HEK293 (cell line): ENCODE measurements at regions not wholly inside any gene's neighbourhood (a gene's known extent, or its start where the extent isn't known, plus 50 kb on each side); places are given as distances from the start of the nearest gene placed in this dataset.
A peak's percentile ranks its signal among the peaks of the same experiment; 100 is the strongest.

ENCODE experiments used
- CTCF ChIA-PET: fragments of 350-600 bp; formaldehyde crosslinking; extraction: SDS; loops from one replicate; lab custom pipeline; 2021; ENCODE audit warnings: antibody characterized with exemption; lab: Yijun Ruan, JAX
- POLR2A ChIA-PET: fragments of 300-600 bp; formaldehyde crosslinking; extraction: SDS; loops from one replicate; lab custom pipeline; 2020; ENCODE audit warnings: antibody characterized with exemption, inconsistent platforms; lab: Yijun Ruan, JAX
- H3K27ac ChIP-seq: fragments of 200-500 bp; sonication (Bioruptor generic); 2 replicates; pipeline ENCODE4 v1.5.1; 2014; ENCODE audit warnings: low read depth, low read length, control low read depth, inconsistent platforms; ENCODE audit errors: extremely low read depth
- H3K36me3 ChIP-seq, 2 experiments: fragments of 200-500 bp in 1 of 2; sonication (Bioruptor generic) in 1 of 2; 1 replicate in 1 of 2; 2 replicates in 1 of 2; pipeline ENCODE4 v1.5.1; 2014 to 2017; ENCODE audit warnings: inconsistent platforms in 2 of 2, low read length in 2 of 2; ENCODE audit not compliant: control insufficient read depth in 2 of 2, insufficient read depth in 1 of 2
- H3K4me1 ChIP-seq: fragments of 200-500 bp; sonication (Bioruptor generic); 2 replicates; pipeline ENCODE4 v1.5.1; 2014; ENCODE audit warnings: mild to moderate bottlenecking, low read length, inconsistent platforms; ENCODE audit not compliant: control insufficient read depth, insufficient read depth
- H3K4me3 ChIP-seq: 2 replicates; pipeline ENCODE4 v1.5.1; 2011; ENCODE audit warnings: low read depth, mild to moderate bottlenecking, control low read depth, low read length, moderate library complexity
- H3K9me3 ChIP-seq: fragments of 200-500 bp; sonication (Bioruptor generic); 2 replicates; pipeline ENCODE4 v1.5.1; 2014; ENCODE audit warnings: low read depth, low read length, inconsistent platforms; ENCODE audit not compliant: control insufficient read depth, insufficient read depth
- GFI1B ChIP-seq: fragments of 450-650 bp; formaldehyde crosslinking; IDR thresholded peaks from 2 replicates; pipeline ENCODE4 v1.5.1; 2016; ENCODE audit warnings: missing biosample characterization, missing genetic modification characterization
- GLIS1 ChIP-seq: fragments of 450-650 bp; formaldehyde crosslinking; IDR thresholded peaks from 2 replicates; pipeline ENCODE4 v1.5.1; 2016; ENCODE audit warnings: missing biosample characterization, missing genetic modification characterization
- IKZF3 ChIP-seq: fragments of 450-650 bp; IDR thresholded peaks from 2 replicates; pipeline ENCODE4 v1.5.0; 2018; ENCODE audit warnings: missing biosample characterization, mild to moderate bottlenecking, missing genetic modification characterization, moderate library complexity
- SP2 ChIP-seq: fragments of 450-650 bp; formaldehyde crosslinking; IDR thresholded peaks from 2 replicates; pipeline ENCODE4 v1.5.1; 2016; ENCODE audit warnings: missing biosample characterization, missing genetic modification characterization
- WT1 ChIP-seq: fragments of 450-650 bp; formaldehyde crosslinking; IDR thresholded peaks from 2 replicates; pipeline ENCODE4 v1.5.1; 2016; ENCODE audit warnings: missing biosample characterization, missing genetic modification characterization
- ZNF132 ChIP-seq: fragments of 450-650 bp; formaldehyde crosslinking; IDR thresholded peaks from 2 replicates; pipeline ENCODE4 v1.5.1; 2017; ENCODE audit warnings: missing biosample characterization, missing genetic modification characterization, borderline replicate concordance
- ZNF184 ChIP-seq: fragments of 450-650 bp; IDR thresholded peaks from 2 replicates; pipeline ENCODE4 v1.5.1; 2018; ENCODE audit warnings: missing biosample characterization, mild to moderate bottlenecking, missing genetic modification characterization
- ZNF211 ChIP-seq: fragments of 450-650 bp; formaldehyde crosslinking; IDR thresholded peaks from 2 replicates; pipeline ENCODE4 v1.5.1; 2016; ENCODE audit warnings: low read depth, missing biosample characterization, missing genetic modification characterization
- ZNF221 ChIP-seq: fragments of 450-650 bp; formaldehyde crosslinking; IDR thresholded peaks from 2 replicates; pipeline ENCODE4 v1.5.1; 2017; ENCODE audit warnings: missing biosample characterization, missing genetic modification characterization, borderline replicate concordance
- ZNF23 ChIP-seq: fragments of 450-650 bp; formaldehyde crosslinking; IDR thresholded peaks from 2 replicates; pipeline ENCODE4 v1.5.1; 2016; ENCODE audit warnings: missing biosample characterization, missing genetic modification characterization, borderline replicate concordance
- ZNF354C ChIP-seq: fragments of 450-650 bp; formaldehyde crosslinking; IDR thresholded peaks from 2 replicates; pipeline ENCODE4 v1.5.1; 2016; ENCODE audit warnings: missing biosample characterization, missing genetic modification characterization, low read depth, borderline replicate concordance
- ZNF394 ChIP-seq: fragments of 450-650 bp; formaldehyde crosslinking; IDR thresholded peaks from 2 replicates; pipeline ENCODE4 v1.5.1; 2016; ENCODE audit warnings: missing biosample characterization, missing genetic modification characterization, mild to moderate bottlenecking, moderate library complexity, borderline replicate concordance
- ZNF473 ChIP-seq: fragments of 450-650 bp; formaldehyde crosslinking; IDR thresholded peaks from 2 replicates; pipeline ENCODE4 v1.5.1; 2017; ENCODE audit warnings: missing biosample characterization, missing genetic modification characterization
- ZNF558 ChIP-seq: fragments of 450-650 bp; formaldehyde crosslinking; IDR thresholded peaks from 2 replicates; pipeline ENCODE4 v1.5.1; 2016; ENCODE audit warnings: missing biosample characterization, missing genetic modification characterization
- ZNF561 ChIP-seq: fragments of 450-650 bp; IDR thresholded peaks from 2 replicates; pipeline ENCODE4 v1.5.1; 2018; ENCODE audit warnings: missing biosample characterization, missing genetic modification characterization, borderline replicate concordance
- ZNF580 ChIP-seq: fragments of 450-650 bp; formaldehyde crosslinking; IDR thresholded peaks from 2 replicates; pipeline ENCODE4 v1.5.1; 2016; ENCODE audit warnings: missing biosample characterization, missing genetic modification characterization
- ZNF623 ChIP-seq: fragments of 450-650 bp; formaldehyde crosslinking; IDR thresholded peaks from 2 replicates; pipeline ENCODE4 v1.5.1; 2016; ENCODE audit warnings: missing biosample characterization, missing genetic modification characterization
- ZNF664 ChIP-seq: fragments of 450-650 bp; formaldehyde crosslinking; IDR thresholded peaks from 2 replicates; pipeline ENCODE4 v1.5.1; 2016; ENCODE audit warnings: missing biosample characterization, missing genetic modification characterization
- TF ChIP-seq, protein P1 (sequence below): fragments of 450-650 bp; formaldehyde crosslinking; IDR thresholded peaks from 2 replicates; pipeline ENCODE4 v1.5.1; 2016; ENCODE audit warnings: missing biosample characterization, missing genetic modification characterization
- TF ChIP-seq, protein P2 (sequence below): fragments of 450-650 bp; formaldehyde crosslinking; IDR thresholded peaks from 2 replicates; pipeline ENCODE4 v1.5.1; 2017; ENCODE audit warnings: missing biosample characterization, missing genetic modification characterization
- TF ChIP-seq, protein P3 (sequence below): fragments of 450-650 bp; formaldehyde crosslinking; IDR thresholded peaks from 2 replicates; pipeline ENCODE4 v1.5.1; 2016; ENCODE audit warnings: missing biosample characterization, missing genetic modification characterization, borderline replicate concordance

DNA sequence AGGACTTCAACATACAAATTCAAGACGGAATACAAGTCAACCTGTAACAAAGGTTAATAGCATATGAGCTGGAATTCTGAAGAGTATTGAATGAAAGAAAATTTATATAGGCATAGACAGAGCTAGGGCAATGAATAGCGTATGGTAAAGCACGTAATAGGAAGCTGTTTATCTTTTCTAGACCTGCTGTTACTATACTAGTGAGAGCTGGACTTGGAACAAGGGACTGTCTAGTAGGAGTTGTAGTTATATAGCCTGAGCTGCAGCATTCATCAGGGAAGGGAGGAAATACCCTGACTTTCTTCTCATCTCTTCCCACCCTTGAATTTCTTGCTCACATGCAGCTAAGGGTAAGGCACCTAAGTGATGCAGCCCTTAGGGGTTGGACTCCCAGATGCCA, 67.5 kb upstream of the PRLR start:
- ChIA-PET POLR2A (no interaction called here), CTCF (no interaction called here)
- H3K36me3 ChIP-seq, result no peaks in the 10 kb centered on the region
- no peak overlapping the region for H3K4me3 ChIP-seq
- no peak overlapping the region for H3K27ac ChIP-seq
- H3K4me1 ChIP-seq, result peaks cover 8% of the 10 kb centered on the region
- H3K9me3 ChIP-seq, result no peaks in the 10 kb centered on the region
- TF ChIP-seq ZNF132 (tag by site-specific recombination) (no peak), ZNF354C (tag by site-specific recombination) (no peak), ZNF23 (tag by site-specific recombination) (no peak), ZNF473 (tag by site-specific recombination) (no peak), ZNF664 (tag by site-specific recombination) (no peak), ZNF558 (no peak), ZNF561 (tag by site-specific recombination) (no peak), ZNF211 (tag by site-specific recombination) (no peak), SP2 (no peak), ZNF623 (tag by site-specific recombination) (no peak), ZNF580 (tag by site-specific recombination) (no peak), ZNF394 (tag by site-specific recombination) (no peak), ZNF184 (no peak)
- TF ChIP-seq, protein P1, sequence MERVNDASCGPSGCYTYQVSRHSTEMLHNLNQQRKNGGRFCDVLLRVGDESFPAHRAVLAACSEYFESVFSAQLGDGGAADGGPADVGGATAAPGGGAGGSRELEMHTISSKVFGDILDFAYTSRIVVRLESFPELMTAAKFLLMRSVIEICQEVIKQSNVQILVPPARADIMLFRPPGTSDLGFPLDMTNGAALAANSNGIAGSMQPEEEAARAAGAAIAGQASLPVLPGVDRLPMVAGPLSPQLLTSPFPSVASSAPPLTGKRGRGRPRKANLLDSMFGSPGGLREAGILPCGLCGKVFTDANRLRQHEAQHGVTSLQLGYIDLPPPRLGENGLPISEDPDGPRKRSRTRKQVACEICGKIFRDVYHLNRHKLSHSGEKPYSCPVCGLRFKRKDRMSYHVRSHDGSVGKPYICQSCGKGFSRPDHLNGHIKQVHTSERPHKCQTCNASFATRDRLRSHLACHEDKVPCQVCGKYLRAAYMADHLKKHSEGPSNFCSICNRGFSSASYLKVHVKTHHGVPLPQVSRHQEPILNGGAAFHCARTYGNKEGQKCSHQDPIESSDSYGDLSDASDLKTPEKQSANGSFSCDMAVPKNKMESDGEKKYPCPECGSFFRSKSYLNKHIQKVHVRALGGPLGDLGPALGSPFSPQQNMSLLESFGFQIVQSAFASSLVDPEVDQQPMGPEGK (tag by site-specific recombination), result no peak
- TF ChIP-seq, protein P2, sequence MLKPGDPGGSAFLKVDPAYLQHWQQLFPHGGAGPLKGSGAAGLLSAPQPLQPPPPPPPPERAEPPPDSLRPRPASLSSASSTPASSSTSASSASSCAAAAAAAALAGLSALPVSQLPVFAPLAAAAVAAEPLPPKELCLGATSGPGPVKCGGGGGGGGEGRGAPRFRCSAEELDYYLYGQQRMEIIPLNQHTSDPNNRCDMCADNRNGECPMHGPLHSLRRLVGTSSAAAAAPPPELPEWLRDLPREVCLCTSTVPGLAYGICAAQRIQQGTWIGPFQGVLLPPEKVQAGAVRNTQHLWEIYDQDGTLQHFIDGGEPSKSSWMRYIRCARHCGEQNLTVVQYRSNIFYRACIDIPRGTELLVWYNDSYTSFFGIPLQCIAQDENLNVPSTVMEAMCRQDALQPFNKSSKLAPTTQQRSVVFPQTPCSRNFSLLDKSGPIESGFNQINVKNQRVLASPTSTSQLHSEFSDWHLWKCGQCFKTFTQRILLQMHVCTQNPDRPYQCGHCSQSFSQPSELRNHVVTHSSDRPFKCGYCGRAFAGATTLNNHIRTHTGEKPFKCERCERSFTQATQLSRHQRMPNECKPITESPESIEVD (tag by site-specific recombination), result no peak

DNA sequence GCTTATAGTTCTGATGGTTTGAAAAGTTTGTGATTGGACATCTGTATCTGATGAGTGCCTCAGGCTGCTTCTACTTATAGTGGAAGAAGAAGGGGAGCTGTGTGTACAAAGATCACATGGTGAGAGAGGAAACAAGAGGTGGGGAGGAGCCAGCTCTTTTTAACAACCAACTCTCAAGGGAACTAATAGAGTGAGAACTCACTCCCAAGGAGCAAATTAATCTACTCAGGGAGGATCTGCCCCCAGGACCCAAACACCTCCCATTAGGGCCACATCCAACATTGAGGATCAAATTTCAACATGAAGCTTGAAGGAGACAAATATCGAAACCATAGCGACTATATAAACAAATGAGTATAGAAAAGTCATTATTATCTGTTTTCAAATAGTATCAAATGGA, 64.7 kb upstream of the PRLR start:
- TF ChIP-seq WT1 (tag by site-specific recombination) (peak; percentile 77), IKZF3 (no peak), GFI1B (tag by site-specific recombination) (no peak), GLIS1 (tag by site-specific recombination) (peak; percentile 33), ZNF221 (no peak)
- TF ChIP-seq, protein P3, sequence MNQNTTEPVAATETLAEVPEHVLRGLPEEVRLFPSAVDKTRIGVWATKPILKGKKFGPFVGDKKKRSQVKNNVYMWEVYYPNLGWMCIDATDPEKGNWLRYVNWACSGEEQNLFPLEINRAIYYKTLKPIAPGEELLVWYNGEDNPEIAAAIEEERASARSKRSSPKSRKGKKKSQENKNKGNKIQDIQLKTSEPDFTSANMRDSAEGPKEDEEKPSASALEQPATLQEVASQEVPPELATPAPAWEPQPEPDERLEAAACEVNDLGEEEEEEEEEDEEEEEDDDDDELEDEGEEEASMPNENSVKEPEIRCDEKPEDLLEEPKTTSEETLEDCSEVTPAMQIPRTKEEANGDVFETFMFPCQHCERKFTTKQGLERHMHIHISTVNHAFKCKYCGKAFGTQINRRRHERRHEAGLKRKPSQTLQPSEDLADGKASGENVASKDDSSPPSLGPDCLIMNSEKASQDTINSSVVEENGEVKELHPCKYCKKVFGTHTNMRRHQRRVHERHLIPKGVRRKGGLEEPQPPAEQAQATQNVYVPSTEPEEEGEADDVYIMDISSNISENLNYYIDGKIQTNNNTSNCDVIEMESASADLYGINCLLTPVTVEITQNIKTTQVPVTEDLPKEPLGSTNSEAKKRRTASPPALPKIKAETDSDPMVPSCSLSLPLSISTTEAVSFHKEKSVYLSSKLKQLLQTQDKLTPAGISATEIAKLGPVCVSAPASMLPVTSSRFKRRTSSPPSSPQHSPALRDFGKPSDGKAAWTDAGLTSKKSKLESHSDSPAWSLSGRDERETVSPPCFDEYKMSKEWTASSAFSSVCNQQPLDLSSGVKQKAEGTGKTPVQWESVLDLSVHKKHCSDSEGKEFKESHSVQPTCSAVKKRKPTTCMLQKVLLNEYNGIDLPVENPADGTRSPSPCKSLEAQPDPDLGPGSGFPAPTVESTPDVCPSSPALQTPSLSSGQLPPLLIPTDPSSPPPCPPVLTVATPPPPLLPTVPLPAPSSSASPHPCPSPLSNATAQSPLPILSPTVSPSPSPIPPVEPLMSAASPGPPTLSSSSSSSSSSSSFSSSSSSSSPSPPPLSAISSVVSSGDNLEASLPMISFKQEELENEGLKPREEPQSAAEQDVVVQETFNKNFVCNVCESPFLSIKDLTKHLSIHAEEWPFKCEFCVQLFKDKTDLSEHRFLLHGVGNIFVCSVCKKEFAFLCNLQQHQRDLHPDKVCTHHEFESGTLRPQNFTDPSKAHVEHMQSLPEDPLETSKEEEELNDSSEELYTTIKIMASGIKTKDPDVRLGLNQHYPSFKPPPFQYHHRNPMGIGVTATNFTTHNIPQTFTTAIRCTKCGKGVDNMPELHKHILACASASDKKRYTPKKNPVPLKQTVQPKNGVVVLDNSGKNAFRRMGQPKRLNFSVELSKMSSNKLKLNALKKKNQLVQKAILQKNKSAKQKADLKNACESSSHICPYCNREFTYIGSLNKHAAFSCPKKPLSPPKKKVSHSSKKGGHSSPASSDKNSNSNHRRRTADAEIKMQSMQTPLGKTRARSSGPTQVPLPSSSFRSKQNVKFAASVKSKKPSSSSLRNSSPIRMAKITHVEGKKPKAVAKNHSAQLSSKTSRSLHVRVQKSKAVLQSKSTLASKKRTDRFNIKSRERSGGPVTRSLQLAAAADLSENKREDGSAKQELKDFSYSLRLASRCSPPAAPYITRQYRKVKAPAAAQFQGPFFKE (tag by site-specific recombination), result no peak
- H3K4me1 ChIP-seq, result peaks cover 8% of the 10 kb centered on the region
- H3K4me3 ChIP-seq, result no peak overlapping the region
- ChIA-PET POLR2A (interaction anchor here (0.8 kb wide), 1 partner anchor 40 kb away, joined by 3 read pairs; no protein-coding TSS in a partner anchor), CTCF (interaction anchor here (0.8 to 0.9 kb wide), 2 partner anchors 82 to 142 kb away, joined by 3 read pairs; no protein-coding TSS in a partner anchor)
- no peaks in the 10 kb centered on the region for H3K36me3 ChIP-seq
- H3K27ac ChIP-seq, result no peak overlapping the region
- no peaks in the 10 kb centered on the region for H3K9me3 ChIP-seq
